Activated T-cell treated with anti-CD3 and anti-CD28 coated beads, Interleukin-2, amount 50 U/mL, for 72 hours (primary cell): ENCODE measurements at regions not wholly inside any gene's neighbourhood (a gene's known extent, or its start where the extent isn't known, plus 50 kb on each side); places are given as distances from the start of the nearest gene placed in this dataset.
"Not testable (repeated sequence)": the region's sequence is repeated elsewhere in the genome, so short reads cannot be mapped to it uniquely, and the experiment has no call there.

Experiments used
- ATAC-seq, 2 donors: fragments of 150-1000 bp; cut with Tn5 transposase; replicated peaks in 1 of 2; 2 replicates each; pipeline ENCODE4 v1.10.0; 2021; ENCODE audit warnings: moderate library complexity in 2 of 2, mild to moderate bottlenecking in 1 of 2
- DNase-seq, 2 donors: peaks; one replicate each; pipeline ENCODE4 v3.0.0; 2021 to 2022; ENCODE audit warnings: mixed read lengths in 1 of 2
- H3K27ac Mint-ChIP-seq: one replicate; pipeline ENCODE4 v1.8.0; 2022; ENCODE audit warnings: mild to moderate bottlenecking, moderate library complexity, mixed read lengths
- H3K27me3 Mint-ChIP-seq: one replicate; pipeline ENCODE4 v1.8.0; 2022; ENCODE audit warnings: low read depth, mixed read lengths
- H3K36me3 Mint-ChIP-seq, 2 donors: one replicate each; pipeline ENCODE4 v1.8.0; 2022; ENCODE audit warnings: mixed read lengths in 2 of 2, mild to moderate bottlenecking in 1 of 2; ENCODE audit not compliant: insufficient read depth in 2 of 2
- H3K4me1 Mint-ChIP-seq: one replicate; pipeline ENCODE4 v1.8.0; 2022; ENCODE audit warnings: low read depth, mixed read lengths
- H3K4me3 Mint-ChIP-seq, 2 donors: one replicate each; pipeline ENCODE4 v1.8.0; 2022; ENCODE audit warnings: mild to moderate bottlenecking in 2 of 2, mixed read lengths in 2 of 2, moderate library complexity in 2 of 2
- H3K9me3 Mint-ChIP-seq, 2 donors: one replicate each; pipeline ENCODE4 v1.8.0; 2022; ENCODE audit warnings: mixed read lengths in 2 of 2

DNA sequence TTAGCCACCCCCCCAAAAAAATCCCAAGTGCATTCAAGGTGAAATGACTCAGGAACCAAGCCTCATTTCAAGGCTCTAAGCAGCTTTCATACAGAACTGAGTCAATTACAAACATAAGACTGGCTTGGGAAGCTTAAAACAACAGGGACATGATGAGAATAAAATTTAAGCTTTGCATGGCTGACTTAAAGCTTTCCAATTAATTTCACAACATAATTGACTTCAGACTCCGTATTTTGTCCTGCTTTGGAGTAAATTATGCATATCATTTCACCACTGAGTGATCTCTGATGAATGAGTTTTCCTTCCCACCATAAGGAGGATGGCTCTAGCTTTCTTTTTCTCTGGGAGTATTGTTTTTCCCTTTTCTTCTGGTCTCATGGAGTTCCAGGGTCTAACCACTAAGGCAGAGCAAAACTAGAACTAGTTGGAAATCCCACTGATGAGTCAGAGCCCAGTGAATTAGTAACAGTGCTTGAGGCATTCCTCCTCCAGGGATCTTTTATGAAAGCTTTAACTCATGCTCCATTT is 72.8 kb downstream of the XCL2 start:
- ATAC-seq (peak in 1 of 2 donors; percentile 18), DNase-seq (no peak)
- Mint-ChIP-seq H3K36me3 (peaks cover 7 to 10% of the 10 kb centered on the region in 2 donors), H3K4me1 (peaks cover 53% of the 10 kb centered on the region), H3K9me3 (peaks cover 6 to 11% of the 10 kb centered on the region in 2 donors), H3K27ac (no peak overlapping the region), H3K27me3 (no peaks in the 10 kb centered on the region), H3K4me3 (no peak overlapping the region)

GRCh38 chr1:168469690-168470089 is 74.1 kb downstream of the XCL2 start:
- H3K9me3 Mint-ChIP-seq, result peaks cover 6 to 7% of the 10 kb centered on the region in 2 donors
- no peaks in the 10 kb centered on the region for H3K27me3 Mint-ChIP-seq
- peak overlapping the region in 1 of 2 donors; percentile 13 for H3K4me3 Mint-ChIP-seq
- no peak overlapping the region for H3K27ac Mint-ChIP-seq
- peak; percentile 35 to 49 for DNase-seq
- H3K4me1 Mint-ChIP-seq, result peaks cover 63% of the 10 kb centered on the region
- peak; percentile 55 to 73 for ATAC-seq
- H3K36me3 Mint-ChIP-seq, result peaks cover 6 to 7% of the 10 kb centered on the region in 2 donors

DNA sequence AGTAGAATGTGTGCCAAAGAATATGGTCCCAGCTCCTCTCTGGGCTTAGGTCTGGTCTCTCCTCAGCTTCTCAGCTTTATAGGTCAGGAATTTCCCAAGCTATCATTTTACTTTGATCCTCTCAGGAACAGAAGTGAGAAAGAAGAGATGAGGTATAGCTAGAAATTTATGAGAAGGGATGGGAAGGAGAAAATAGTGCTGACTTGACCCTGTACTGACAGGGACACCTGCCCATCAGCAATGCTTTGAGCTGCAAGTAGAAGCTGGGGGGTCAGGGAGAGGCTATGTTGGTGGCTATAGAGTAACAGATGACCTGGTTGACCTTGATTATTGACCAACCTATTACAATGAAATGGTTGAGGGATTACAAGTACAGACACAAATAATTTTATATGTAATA is 75.0 kb downstream of the XCL2 start:
- no peak for ATAC-seq
- Mint-ChIP-seq H3K4me3 (no peak overlapping the region), H3K4me1 (peaks cover 63% of the 10 kb centered on the region), H3K27me3 (no peaks in the 10 kb centered on the region), H3K36me3 (peaks cover 5 to 6% of the 10 kb centered on the region in 2 donors), H3K27ac (no peak overlapping the region), H3K9me3 (peaks cover 7% of the 10 kb centered on the region in 2 donors)
- DNase-seq, result no peak

DNA sequence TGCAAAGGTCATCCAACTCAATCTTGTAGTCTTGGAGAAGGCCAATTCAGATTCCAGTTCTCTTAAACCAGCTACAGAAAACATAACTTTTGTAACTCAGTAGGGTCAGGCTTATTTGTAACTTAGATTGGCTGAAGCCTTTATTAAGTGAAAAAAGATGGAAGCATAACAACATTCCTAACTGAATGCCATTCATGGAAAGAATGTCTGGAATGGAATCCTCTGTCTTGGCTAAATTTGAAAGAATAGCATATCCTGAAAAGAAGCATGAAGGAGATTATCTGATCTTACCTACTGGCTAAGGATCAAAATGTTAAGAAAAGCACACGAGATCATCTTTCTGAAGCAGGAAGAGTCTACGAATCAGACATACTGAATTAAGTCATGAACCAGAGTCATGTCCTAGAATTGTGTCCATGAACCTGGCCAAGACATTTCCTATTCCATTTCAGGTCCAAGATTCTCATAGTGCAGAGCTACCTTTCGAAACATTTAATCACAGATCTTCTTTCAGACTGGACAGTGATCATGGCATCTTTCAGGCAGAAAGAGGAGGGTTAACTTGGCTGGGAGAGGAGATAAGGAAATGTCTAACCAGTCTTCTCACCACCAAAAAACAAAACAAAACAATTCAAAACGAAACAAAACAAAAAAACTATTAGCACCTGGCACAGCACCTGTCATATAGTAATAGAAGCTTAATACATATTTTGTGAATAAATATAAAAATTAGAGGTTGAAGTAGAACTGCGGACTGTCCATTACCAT is 75.6 kb downstream of the XCL2 start:
- no peaks in the 10 kb centered on the region for H3K27me3 Mint-ChIP-seq
- H3K4me1 Mint-ChIP-seq, result peaks cover 63% of the 10 kb centered on the region
- peaks cover under 1 to 1% of the 10 kb centered on the region in 2 donors for H3K9me3 Mint-ChIP-seq
- no peak for DNase-seq
- peak overlapping the region; percentile 65 for H3K27ac Mint-ChIP-seq
- peak overlapping the region; percentile 46 to 67 for H3K4me3 Mint-ChIP-seq
- no peak for ATAC-seq
- peaks cover 0 to 2% of the 10 kb centered on the region in 2 donors for H3K36me3 Mint-ChIP-seq

GRCh38 chr1:168467452-168467851 is 76.3 kb downstream of the XCL2 start:
- Mint-ChIP-seq H3K27ac (peak overlapping the region; percentile 65), H3K27me3 (no peaks in the 10 kb centered on the region), H3K36me3 (peaks cover 0 to 2% of the 10 kb centered on the region in 2 donors), H3K9me3 (peaks cover 0 to 1% of the 10 kb centered on the region in 2 donors), H3K4me1 (peaks cover 63% of the 10 kb centered on the region), H3K4me3 (peak overlapping the region; percentile 46 to 67)
- ATAC-seq, result no peak
- no peak for DNase-seq

DNA sequence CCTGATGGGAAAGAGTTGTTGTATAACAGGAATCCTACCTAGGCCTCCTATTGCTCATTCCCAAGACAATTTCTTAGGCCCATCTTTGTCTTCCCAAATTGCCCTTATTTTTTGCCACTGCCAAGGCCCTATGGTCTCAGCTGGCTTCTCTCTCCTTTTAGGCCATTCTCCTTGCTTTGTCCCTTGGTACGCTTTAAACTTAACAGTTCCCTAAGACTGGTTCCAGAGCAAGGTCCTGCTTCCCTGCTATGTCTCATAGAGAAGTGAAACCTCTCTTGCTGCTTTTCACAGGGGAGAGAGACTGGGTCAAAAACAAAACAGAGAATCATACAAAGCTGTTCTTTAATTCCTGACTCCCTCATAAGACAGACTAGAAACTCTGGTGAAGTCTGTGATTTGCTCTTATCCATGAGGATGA is 77.1 kb downstream of the XCL2 start:
- H3K4me1 Mint-ChIP-seq, result peaks cover 63% of the 10 kb centered on the region
- ATAC-seq (no peak), DNase-seq (no peak)
- peak overlapping the region; percentile 43 to 57 for H3K4me3 Mint-ChIP-seq
- H3K27ac Mint-ChIP-seq, result peak overlapping the region; percentile 20
- no peaks in the 10 kb centered on the region for H3K27me3 Mint-ChIP-seq
- H3K9me3 Mint-ChIP-seq, result peaks cover 3 to 6% of the 10 kb centered on the region in 2 donors
- peaks cover 3 to 5% of the 10 kb centered on the region in 2 donors for H3K36me3 Mint-ChIP-seq

DNA sequence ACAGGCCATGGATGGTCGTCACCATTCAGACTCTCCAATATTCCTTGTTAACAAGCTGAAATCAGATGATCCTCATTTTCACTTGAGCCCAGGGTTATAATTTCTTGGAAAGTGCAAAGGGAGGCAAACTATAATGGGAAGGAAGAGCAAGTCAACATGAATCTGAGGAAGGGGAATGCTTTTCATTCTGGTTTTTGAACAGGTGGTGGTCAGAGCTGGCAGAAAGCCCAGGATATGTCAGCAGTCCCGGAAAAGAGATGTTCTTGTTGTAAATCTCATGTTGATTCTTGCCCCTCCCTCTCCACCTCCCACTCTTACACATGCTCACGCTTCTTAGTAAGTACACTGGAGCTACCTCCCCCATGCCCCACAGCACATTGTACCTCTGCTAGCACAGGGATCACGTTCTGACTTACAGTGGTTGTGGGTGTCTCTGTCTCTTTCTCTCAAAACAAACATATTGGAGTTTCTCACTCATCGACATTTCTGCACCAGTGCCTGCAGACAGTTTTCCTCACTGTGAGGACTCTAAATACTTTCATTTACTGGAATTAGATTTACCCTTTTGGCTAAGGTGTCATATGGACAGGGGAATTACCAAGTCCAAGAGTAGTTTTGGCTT is 77.6 kb downstream of the XCL2 start:
- H3K36me3 Mint-ChIP-seq, result peaks cover 8 to 10% of the 10 kb centered on the region in 2 donors
- H3K9me3 Mint-ChIP-seq, result peaks cover 8 to 11% of the 10 kb centered on the region in 2 donors
- peak; percentile 58 to 73 for DNase-seq
- no peak overlapping the region for H3K27ac Mint-ChIP-seq
- peaks cover 63% of the 10 kb centered on the region for H3K4me1 Mint-ChIP-seq
- H3K4me3 Mint-ChIP-seq, result peak overlapping the region; percentile 43 to 57
- no peaks in the 10 kb centered on the region for H3K27me3 Mint-ChIP-seq
- peak; percentile 95 to 97 for ATAC-seq

GRCh38 chr1:168461108-168461507 is 82.7 kb downstream of the XCL2 start:
- H3K36me3 Mint-ChIP-seq, result peaks cover 13 to 19% of the 10 kb centered on the region in 2 donors
- H3K4me1 Mint-ChIP-seq, result peaks cover 23% of the 10 kb centered on the region
- H3K27ac Mint-ChIP-seq, H3K27me3 Mint-ChIP-seq, DNase-seq, ATAC-seq, H3K4me3 Mint-ChIP-seq: not testable (repeated sequence)
- peaks cover 15 to 22% of the 10 kb centered on the region in 2 donors for H3K9me3 Mint-ChIP-seq

GRCh38 chr1:168457296-168457695 is 86.5 kb downstream of the XCL2 start:
- not testable (repeated sequence) for H3K27me3 Mint-ChIP-seq, H3K27ac Mint-ChIP-seq
- peak overlapping the region in 1 of 2 donors; percentile 3 for H3K4me3 Mint-ChIP-seq

GRCh38 chr1:168455764-168456163 is 88.0 kb downstream of the XCL2 start:
- Mint-ChIP-seq H3K4me1 (peaks cover 12% of the 10 kb centered on the region), H3K9me3 (peaks cover 8 to 12% of the 10 kb centered on the region in 2 donors), H3K36me3 (peaks cover 5 to 9% of the 10 kb centered on the region in 2 donors), H3K27ac (no peak overlapping the region), H3K4me3 (no peak overlapping the region), H3K27me3 (no peaks in the 10 kb centered on the region)
- ATAC-seq, result no peak
- DNase-seq, result no peak

More at GRCh38 chr1:168457296-168457695, 86.5 kb downstream of the XCL2 start:
- Mint-ChIP-seq H3K4me1 (peaks cover 12% of the 10 kb centered on the region), H3K36me3 (peaks cover 12 to 18% of the 10 kb centered on the region in 2 donors), H3K9me3 (peaks cover 14 to 22% of the 10 kb centered on the region in 2 donors)
- ATAC-seq, DNase-seq: not testable (repeated sequence)

- no peak for ATAC-seq
- no peaks in the 10 kb centered on the region for H3K27me3 Mint-ChIP-seq
- H3K4me1 Mint-ChIP-seq, result peaks cover 12% of the 10 kb centered on the region
- no peak for DNase-seq
- H3K36me3 Mint-ChIP-seq, result peaks cover 3 to 7% of the 10 kb centered on the region in 2 donors
- H3K9me3 Mint-ChIP-seq, result peaks cover 3 to 4% of the 10 kb centered on the region in 2 donors
- H3K27ac Mint-ChIP-seq, result no peak overlapping the region
- no peak overlapping the region for H3K4me3 Mint-ChIP-seq
These were observed 89.5 kb downstream of the XCL2 start for GRCh38 chr1:168454211-168454815.

- Mint-ChIP-seq H3K4me1 (peaks cover 12% of the 10 kb centered on the region), H3K9me3 (peaks cover 3 to 4% of the 10 kb centered on the region in 2 donors), H3K36me3 (peaks cover 3 to 7% of the 10 kb centered on the region in 2 donors), H3K27me3 (no peaks in the 10 kb centered on the region), H3K4me3 (no peak overlapping the region), H3K27ac (no peak overlapping the region)
- DNase-seq (no peak), ATAC-seq (no peak)
These were observed 90.7 kb downstream of the XCL2 start for GRCh38 chr1:168453056-168453455.

- Mint-ChIP-seq H3K9me3 (peaks cover 2 to 3% of the 10 kb centered on the region in 2 donors), H3K36me3 (peaks cover 3 to 7% of the 10 kb centered on the region in 2 donors), H3K27ac (no peak overlapping the region), H3K4me3 (no peak overlapping the region), H3K4me1 (peaks cover 5% of the 10 kb centered on the region), H3K27me3 (no peaks in the 10 kb centered on the region)
- ATAC-seq (no peak), DNase-seq (no peak)
These were observed 91.5 kb downstream of the XCL2 start for GRCh38 chr1:168452329-168452728.
